HuH-7 (cell line): ENCODE measurements at regions not wholly inside any gene's neighbourhood (a gene's known extent, or its start where the extent isn't known, plus 50 kb on each side); places are given as distances from the start of the nearest gene placed in this dataset.
A peak's percentile ranks its signal among the peaks of the same experiment; 100 is the strongest.
"Not testable (repeated sequence)": the region's sequence is repeated elsewhere in the genome, so short reads cannot be mapped to it uniquely, and the experiment has no call there.

ENCODE experiments used
- DNase-seq: peaks from one replicate; pipeline ENCODE4 v3.0.0; 2011; ENCODE audit warnings: low spot score

- no peak for DNase-seq
Measured at GRCh38 chr1:55781003-55781402, 565.8 kb upstream of the USP24 start.

DNA sequence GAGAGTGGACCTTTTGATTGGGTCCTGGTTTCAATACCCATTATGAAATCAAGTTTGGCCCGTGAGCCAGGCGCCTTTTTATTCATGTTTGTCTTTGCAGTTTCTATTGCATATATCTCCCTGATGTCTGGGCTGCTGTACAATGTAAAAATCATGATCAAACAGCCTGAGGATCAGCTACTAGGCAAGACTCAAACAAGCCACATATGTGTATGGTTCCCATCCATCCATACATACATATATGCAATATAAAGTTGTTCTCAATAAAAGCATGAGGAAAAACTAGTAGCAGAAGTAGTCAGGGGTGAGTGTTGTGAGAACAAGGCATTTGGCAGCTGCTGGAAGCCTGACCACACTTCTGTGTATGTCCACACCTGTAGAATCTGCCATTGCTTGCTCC is 562.4 kb upstream of the USP24 start:
- DNase-seq, result no peak

DNA sequence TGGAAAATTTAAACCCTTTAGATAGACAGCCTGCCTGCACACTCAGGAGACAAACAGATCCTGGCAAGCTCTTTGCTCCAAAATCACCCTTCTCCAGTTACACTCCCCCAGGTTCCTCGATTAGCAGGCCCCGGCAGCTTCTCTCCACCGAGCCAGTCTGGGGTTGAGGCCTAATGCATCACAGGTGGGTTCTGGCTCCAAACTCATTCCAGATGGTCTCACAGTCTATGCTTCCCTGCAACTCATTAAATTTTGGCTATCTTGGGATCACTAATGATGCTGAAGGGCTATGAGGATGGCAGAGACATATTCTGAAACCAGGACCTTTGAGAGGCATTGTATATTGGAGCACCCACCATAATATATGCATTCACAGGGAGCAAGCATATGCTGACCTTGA is 559.8 kb upstream of the USP24 start:
- DNase-seq, result no peak

DNA sequence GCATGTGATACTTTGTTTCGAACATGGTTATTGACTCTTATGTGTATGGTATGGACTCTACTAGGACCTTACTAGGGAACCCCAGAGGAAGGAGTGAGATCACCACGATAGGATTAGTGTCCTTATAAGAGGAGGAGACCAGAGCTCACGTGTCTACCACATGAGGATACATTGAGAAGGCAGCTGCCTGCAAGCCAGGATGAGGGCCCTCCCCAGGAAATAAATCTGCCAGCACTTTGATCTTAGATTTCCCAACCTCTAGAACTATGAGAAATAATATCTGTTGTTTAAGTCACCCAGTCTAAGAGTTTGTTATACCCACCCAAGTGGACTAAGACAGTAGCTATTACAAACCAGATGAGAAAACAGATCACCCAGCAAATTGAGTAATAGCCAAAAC is 559.3 kb upstream of the USP24 start:
- no peak for DNase-seq

DNA sequence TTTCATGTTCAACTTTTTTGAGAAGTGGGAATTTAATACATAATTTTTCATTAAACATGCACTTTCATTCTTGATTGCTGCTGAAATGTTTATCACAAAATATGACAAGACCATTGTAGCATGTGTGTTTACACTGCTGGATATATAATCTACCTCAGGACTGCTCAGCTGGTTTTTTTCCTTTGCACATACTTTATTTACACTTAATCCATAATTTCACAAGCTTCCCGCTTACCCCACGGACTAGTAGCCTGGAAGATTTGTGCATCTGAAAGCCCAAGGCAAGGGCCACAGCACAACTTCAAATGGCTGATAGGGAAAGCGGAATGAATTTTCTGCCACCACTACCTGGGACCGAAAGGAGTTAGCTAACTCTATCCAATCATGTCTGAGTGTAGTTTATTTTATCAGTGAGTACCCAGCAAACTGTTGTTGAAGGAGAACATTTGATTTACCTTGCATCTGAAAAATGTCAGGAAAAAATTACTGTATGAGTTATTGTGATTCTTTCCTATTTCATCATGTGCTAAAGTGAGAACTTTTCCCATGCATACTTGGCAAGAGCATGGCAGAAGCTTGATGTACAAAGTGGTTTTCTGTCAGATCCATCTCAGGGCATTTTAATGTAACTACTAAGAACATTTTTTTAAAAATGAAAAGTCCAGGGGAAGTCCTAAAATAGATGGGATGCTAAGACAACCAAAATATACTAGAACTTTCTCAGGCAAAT is 558.2 kb upstream of the USP24 start:
- no peak for DNase-seq

- DNase-seq, result no peak
Measured at GRCh38 chr1:55768327-55768952, 553.3 kb upstream of the USP24 start.

GRCh38 chr1:55767171-55767570 is 552.0 kb upstream of the USP24 start:
- no peak for DNase-seq

DNA sequence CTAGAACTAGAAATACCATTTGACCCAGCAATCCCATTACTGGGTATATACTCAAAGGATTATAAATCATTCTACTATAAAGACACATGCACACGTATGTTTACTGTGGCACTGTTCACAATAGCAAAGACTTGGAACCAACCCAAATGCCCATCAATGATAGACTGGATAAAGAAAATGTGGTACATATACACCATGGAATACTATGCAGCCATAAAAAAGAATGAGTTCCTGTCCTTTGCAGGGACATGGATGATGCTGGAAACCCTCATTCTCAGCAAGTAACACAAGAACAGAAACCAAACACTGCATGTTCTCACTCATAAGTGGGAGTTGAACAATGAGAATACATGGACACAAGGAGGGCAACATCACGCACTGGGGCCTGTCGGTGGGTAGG is 550.3 kb upstream of the USP24 start:
- not testable (repeated sequence) for DNase-seq

DNA sequence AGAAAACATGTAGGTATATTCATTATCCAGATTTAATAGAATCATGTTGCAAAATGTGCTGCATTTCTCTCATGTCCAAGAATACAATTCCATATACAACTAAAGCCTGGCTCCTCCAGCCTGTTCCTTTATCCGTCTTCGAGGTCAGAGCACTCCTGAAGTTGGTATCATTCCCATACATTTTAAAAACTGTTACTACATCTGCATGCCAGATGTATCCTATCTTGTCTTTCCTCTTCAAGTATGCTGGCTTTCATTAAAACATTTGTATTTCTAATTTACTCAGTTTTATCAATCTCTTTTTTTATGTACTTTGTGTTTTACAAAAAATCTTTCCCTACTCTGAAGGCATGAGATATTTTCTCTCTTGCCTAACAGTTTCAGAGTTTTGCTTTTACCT is 536.6 kb upstream of the USP24 start:
- DNase-seq, result no peak

DNA sequence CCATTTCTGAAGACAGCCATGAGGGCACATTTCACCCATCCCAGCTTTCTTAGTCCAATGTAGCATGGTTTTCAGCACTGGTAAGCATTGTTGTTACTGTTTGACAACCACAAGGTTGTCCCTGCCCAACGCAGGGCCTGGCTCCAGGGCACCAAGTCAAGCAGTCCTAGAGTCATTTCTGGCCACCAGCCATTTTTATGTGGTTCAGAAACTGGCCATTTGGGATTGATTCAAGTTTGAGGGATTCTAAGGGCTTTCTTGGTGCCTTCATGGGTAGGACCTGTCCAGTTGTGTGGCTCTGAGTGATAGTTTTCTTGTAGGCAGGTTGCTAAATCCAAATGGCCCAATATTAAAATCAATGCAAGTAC is 535.4 kb upstream of the USP24 start:
- no peak for DNase-seq

GRCh38 chr1:55749975-55750627 is 534.9 kb upstream of the USP24 start:
- no peak for DNase-seq

DNA sequence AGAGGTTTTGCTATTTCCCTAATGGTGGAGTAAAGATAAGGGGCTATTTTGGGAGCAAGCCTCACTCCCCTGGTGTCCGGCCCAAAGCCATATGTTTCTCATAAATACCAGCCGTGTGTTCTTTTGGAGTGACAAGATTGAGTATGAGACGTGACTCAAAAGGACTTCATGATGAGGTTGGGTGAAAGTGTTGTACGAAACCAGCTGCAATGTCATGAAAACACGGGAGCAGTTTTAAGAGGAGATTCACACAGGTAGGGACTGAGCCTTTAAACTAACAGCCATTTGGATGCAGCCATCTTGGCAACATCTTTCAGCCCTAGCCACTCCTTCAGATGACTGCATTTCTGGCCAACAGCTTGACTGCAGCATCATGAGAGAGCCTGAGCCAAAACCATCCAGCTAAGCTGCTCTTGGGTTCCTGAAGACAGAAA is 532.3 kb upstream of the USP24 start:
- no peak for DNase-seq

- DNase-seq, result no peak
Measured at GRCh38 chr1:55746710-55747109, 531.5 kb upstream of the USP24 start.

DNA sequence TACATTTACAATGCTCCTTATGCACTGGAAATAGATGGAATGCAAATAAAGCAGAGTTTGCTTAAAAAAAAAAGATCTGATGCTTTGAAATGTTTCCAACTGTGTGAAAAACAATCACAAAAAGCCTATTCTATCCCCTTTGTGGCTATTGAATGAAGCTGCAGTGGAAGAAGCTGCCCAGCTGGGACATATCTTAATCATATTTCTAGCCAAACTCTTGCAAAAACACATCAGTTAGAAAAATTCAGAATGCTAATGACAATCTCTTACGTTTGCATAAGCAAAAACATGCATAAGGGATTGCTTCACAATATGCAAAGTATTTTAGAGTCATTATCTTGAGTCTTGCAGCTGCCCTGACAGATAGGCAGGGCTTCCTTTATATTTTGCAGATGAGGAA is 526.4 kb upstream of the USP24 start:
- DNase-seq, result no peak

DNA sequence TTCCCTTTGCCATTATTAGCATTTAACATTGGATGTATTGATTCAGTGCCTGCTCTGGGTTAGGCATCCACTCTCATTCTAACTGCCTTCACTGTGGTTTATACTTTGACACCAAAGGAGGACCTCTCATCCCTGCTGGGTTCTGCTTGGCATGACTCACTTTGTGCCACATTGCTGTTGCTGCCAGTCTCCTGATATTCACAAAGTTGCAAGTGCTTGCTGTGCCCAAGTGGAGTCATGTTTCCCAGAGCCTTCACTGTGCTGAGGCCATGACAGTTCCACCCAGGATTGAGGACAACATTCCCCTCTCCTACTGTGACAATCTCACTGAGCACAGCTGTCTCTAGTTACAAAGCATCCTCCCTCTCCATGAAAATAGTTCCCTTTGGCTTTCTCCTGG is 519.9 kb upstream of the USP24 start:
- DNase-seq, result no peak

DNA sequence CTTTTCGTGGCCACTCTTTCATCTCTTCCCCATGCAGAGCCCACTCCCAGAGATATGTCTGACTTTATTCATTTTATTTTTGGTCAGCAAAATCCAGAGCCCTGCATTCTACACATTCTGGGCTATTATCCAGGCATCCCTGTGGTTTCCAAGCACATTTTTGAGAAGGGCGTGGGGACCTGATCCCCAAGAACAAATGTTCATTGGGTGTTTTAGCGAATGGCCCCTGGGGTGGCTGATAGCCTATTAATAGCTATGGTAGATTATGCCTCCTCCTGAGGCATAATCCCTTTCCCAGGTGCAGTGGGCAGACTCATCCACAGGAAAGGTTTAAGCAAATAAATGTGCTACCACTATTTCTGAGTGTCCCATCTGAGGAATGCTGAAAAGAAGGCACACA is 511.8 kb upstream of the USP24 start:
- DNase-seq, result no peak

- no peak for DNase-seq
Measured at GRCh38 chr1:55725378-55725777, 510.2 kb upstream of the USP24 start.

DNA sequence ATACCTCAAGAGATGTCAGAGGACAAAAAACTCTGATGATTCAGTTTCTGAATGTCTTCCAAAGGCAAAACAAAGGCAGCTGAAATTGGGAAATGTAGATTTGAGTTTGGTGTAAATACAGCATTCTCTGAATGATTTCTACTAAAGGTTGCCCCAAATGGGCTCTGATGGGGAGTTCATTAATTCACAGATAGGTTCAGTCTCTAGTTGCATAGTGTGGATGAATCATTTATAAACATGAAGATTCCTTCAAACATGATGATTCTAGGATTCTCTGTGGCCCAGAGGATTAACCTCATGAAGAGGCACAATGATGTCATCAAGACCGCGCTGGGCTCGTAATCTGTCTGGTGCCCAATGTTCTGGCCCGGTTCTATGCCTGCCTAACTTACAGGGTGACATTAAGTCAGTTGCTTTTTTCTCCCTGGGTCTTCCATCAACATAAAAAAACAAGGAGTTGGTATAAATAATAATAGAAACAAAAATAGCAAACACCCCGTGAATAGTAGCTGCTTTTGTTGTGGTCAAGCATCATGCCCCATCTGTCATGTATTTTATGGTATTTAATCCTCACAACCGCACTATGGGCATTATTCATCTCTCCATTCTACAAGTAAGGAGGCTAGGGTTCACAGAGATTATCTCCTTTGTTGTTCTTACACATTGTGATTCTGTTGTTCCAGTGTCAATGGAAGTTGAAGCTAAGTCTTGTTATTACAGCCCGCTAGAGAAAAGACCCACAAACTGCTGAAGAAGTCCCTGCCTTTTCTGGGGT is 509.6 kb upstream of the USP24 start:
- no peak for DNase-seq

DNA sequence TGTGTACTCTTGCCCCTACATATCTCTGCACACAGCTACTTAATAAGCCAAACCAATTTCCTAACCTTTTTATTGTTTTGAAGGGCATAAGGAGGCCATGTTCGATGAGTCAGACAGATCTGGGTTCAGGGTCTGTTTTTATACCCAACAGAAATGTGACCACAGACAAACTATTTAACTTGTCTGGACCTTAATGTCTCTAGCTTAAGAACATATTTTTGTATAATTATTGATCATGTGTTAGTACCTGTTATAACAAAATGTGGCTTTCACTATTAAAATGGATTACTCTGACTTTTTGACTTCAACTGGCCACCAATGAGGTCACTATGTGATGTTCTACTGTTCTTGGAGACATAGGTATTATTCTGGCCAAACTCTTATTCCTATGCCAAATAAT is 507.8 kb upstream of the USP24 start:
- no peak for DNase-seq

DNA sequence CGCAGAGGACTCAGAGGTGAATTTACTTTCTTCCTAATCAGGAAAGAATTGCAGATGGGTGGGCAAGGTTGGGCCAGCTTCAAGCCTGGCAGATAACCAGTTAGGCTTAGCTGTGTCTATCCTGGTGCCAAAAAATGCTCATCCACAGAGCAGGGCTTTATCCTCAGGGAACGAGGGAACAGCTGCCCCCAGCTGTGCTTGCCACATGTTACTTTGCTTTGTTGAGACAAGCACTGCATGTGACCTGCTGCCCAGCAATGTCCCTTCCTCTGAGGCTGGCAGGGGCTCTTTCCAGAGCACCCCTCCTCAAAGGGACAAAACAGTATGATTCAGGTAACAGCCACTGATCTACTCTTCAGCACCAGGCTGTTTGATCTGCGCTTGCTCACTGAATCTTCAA is 505.1 kb upstream of the USP24 start:
- DNase-seq, result no peak

GRCh38 chr1:55718758-55719671 is 503.9 kb upstream of the USP24 start:
- DNase-seq, result peak; percentile 17

GRCh38 chr1:55717111-55717510 is 501.9 kb upstream of the USP24 start:
- DNase-seq, result no peak
